K562 (cell line): ENCODE measurements at regions not wholly inside any gene's neighbourhood (a gene's known extent, or its start where the extent isn't known, plus 50 kb on each side); places are given as distances from the start of the nearest gene placed in this dataset.

Experiments used
- ATAC-seq: fragments of 200-7000 bp; cut with Tn5 transposase; 3 replicates; pipeline ENCODE4 v1.9.1; 2020; ENCODE audit warnings: moderate library complexity
- BruUV-seq: library from RNA; stranded (reverse); fragments of 400-500 nt; replicated peaks from 2 replicates; lab custom pipeline; 2021; lab: Mats Ljungman, UMichigan
- CTCF ChIA-PET: fragments of 300-600 bp; formaldehyde crosslinking; extraction: SDS; loops from one replicate; lab custom pipeline; 2021; ENCODE audit warnings: low intra/inter-chr PET ratio; lab: Yijun Ruan, JAX
- POLR2A ChIA-PET: fragments of 300-600, 350-650 bp; sonication (Branson Sonifier 250); formaldehyde crosslinking; extraction: SDS; loops from one replicate; lab custom pipeline; 2021; ENCODE audit warnings: antibody characterized with exemption, inconsistent platforms; lab: Yijun Ruan, JAX
- DNase-seq, 4 experiments: peaks; one replicate each; pipeline versions ENCODE4 v3.0.0 to v3.0.0-alpha.2; 2011 to 2018; ENCODE audit warnings: low spot score in 3 of 4, mixed read lengths in 3 of 4; ENCODE audit errors: extremely low read depth in 1 of 4
- FAIRE-seq: peaks from 2 replicates; lab custom pipeline; 2011; peaks lifted over from hg19 to GRCh38; lab: Jason Lieb, UNC
- H2AFZ ChIP-seq: 2 replicates; pipeline ENCODE4 v1.6.0; 2011; ENCODE audit warnings: low read depth, low read length, control low read depth, inconsistent platforms
- H3K27ac ChIP-seq: fragments of 200-600 bp; 3 replicates; pipeline ENCODE4 v1.8.0; 2011; ENCODE audit warnings: low read depth, mild to moderate bottlenecking, control low read depth, inconsistent platforms, low read length, moderate library complexity, mixed read lengths; ENCODE audit errors: extremely low read depth
- H3K27me3 ChIP-seq, 2 experiments: fragments of 300-600 bp in 1 of 2; 2 replicates in 1 of 2; 3 replicates in 1 of 2; pipeline versions ENCODE4 v1.6.0 to v1.8.0; 2011; ENCODE audit warnings: inconsistent platforms in 2 of 2, low read length in 2 of 2, mild to moderate bottlenecking in 1 of 2, mixed read lengths in 1 of 2, moderate library complexity in 1 of 2; ENCODE audit not compliant: control insufficient read depth in 2 of 2, insufficient read depth in 2 of 2
- H3K36me3 ChIP-seq: fragments of 300-600 bp; 3 replicates; pipeline ENCODE4 v1.8.0; 2011; ENCODE audit warnings: mild to moderate bottlenecking, low read length, inconsistent platforms; ENCODE audit not compliant: control insufficient read depth, insufficient read depth
- H3K4me1 ChIP-seq, 2 experiments: fragments of 200-600 bp in 1 of 2; replicated peaks in 1 of 2; 2 replicates in 1 of 2; 3 replicates in 1 of 2; pipeline versions ENCODE4 v1.5.1 to v1.8.0; 2011; ENCODE audit warnings: inconsistent platforms in 2 of 2, low read length in 2 of 2, mild to moderate bottlenecking in 1 of 2, mixed read lengths in 1 of 2, moderate library complexity in 1 of 2; ENCODE audit not compliant: control insufficient read depth in 2 of 2, insufficient read depth in 2 of 2
- H3K4me2 ChIP-seq: 2 replicates; pipeline ENCODE4 v1.6.1; 2011; ENCODE audit warnings: low read length, control low read depth, inconsistent platforms, mixed read lengths; ENCODE audit not compliant: insufficient read depth
- H3K4me3 ChIP-seq: fragments of 200-600 bp; sonication (generic), shearing (Covaris generic); 2 replicates; pipeline ENCODE4 v1.5.1; 2016; ENCODE audit warnings: control low read depth, inconsistent platforms
- H3K79me2 ChIP-seq: fragments of 200-600 bp; 3 replicates; pipeline ENCODE4 v1.8.0; 2011; ENCODE audit warnings: low read length, inconsistent platforms; ENCODE audit not compliant: control insufficient read depth, insufficient read depth
- H3K9ac ChIP-seq, 2 experiments: 2 replicates each; pipeline versions ENCODE4 v1.6.0 to v1.6.1; 2011; ENCODE audit warnings: low read depth in 2 of 2, low read length in 2 of 2, control low read depth in 1 of 2, inconsistent platforms in 1 of 2, mild to moderate bottlenecking in 1 of 2, mixed read lengths in 1 of 2; ENCODE audit not compliant: insufficient read depth in 1 of 2
- H3K9me1 ChIP-seq: one replicate; pipeline ENCODE4 v1.6.0; 2011; ENCODE audit warnings: inconsistent platforms, mild to moderate bottlenecking, low read length, moderate library complexity; ENCODE audit not compliant: control insufficient read depth, insufficient read depth
- H3K9me3 ChIP-seq: replicated peaks from 2 replicates; pipeline ENCODE4 v1.5.1; 2011; ENCODE audit warnings: low read depth, low read length, inconsistent platforms; ENCODE audit not compliant: control insufficient read depth, insufficient read depth
- H4K20me1 ChIP-seq: replicated peaks from 2 replicates; pipeline ENCODE4 v1.6.1; 2011; ENCODE audit warnings: low read length, inconsistent platforms, mixed read lengths; ENCODE audit not compliant: control insufficient read depth, insufficient read depth
- FOXK1 ChIP-seq: sonication (generic); formaldehyde crosslinking; IDR thresholded peaks from 2 replicates; pipeline ENCODE4 v1.8.0; 2022; ENCODE audit warnings: missing genetic modification reagents, mild to moderate bottlenecking, borderline replicate concordance
- GATA2 ChIP-seq: sonication (generic); formaldehyde crosslinking; IDR thresholded peaks from 2 replicates; pipeline ENCODE4 v1.4.0; 2020; ENCODE audit warnings: mild to moderate bottlenecking, missing genetic modification reagents
- MEIS2 ChIP-seq: fragments of 450-650 bp; IDR thresholded peaks from 2 replicates; pipeline ENCODE4 v1.6.1; 2014; ENCODE audit warnings: mild to moderate bottlenecking; ENCODE audit not compliant: partially characterized antibody
- PHB2 ChIP-seq: fragments of 450-650 bp; IDR thresholded peaks from 2 replicates; pipeline ENCODE4 v1.6.1; 2017; ENCODE audit warnings: low read depth
- SMARCE1 ChIP-seq: fragments of 450-650 bp; IDR thresholded peaks from 2 replicates; pipeline ENCODE4 v1.7.1; 2016; ENCODE audit warnings: mild to moderate bottlenecking
- SP2 ChIP-seq: IDR thresholded peaks from 2 replicates; pipeline ENCODE4 v1.6.1; 2011; ENCODE audit warnings: mild to moderate bottlenecking, low read depth, low read length, moderate library complexity; ENCODE audit not compliant: poor library complexity, severe bottlenecking; ENCODE audit errors: extremely low read depth
- ZNF589 ChIP-seq: fragments of 200-800 bp; sonication (Bioruptor generic); IDR thresholded peaks from 2 replicates; pipeline ENCODE4 v1.6.1; 2016; ENCODE audit warnings: low read depth, missing genetic modification characterization, missing compliant biosample characterization
- ZNF696 ChIP-seq: fragments of 250-450 bp; sonication (Bioruptor Pico); conservative IDR thresholded peaks from 2 replicates; pipeline ENCODE4 v1.4.0; 2020; ENCODE audit warnings: mild to moderate bottlenecking, moderate library complexity
- WGBS: fragments of 100-300 bp; shearing (Covaris generic); methylation state at CpG from one replicate; pipeline ENCODE4 v1.1.6; 2016; ENCODE audit warnings: low coverage, mixed read lengths; ENCODE audit not compliant: insufficient coverage; ENCODE audit errors: missing lambda C conversion rate; 5-methylcytosine and 5-hydroxymethylcytosine counted together
- in situ Hi-C: fragments of 300-500 bp; cut with MboI; formaldehyde crosslinking; loops from 4 replicates; pipeline ENCODE4 v1.15.0; 2018; ENCODE audit warnings: inconsistent platforms, mixed read lengths
- intact Hi-C: fragments of 100-400 bp; cut with micrococcal nuclease; formaldehyde crosslinking; loops from 2 replicates; pipeline ENCODE4 v1.14.2; 2022
- TF ChIP-seq, protein P1 (sequence below): IDR thresholded peaks from 2 replicates; pipeline ENCODE4 v1.6.1; 2011; ENCODE audit warnings: borderline replicate concordance, low read depth, mild to moderate bottlenecking, moderate library complexity, low read length; ENCODE audit not compliant: insufficient read depth, poor library complexity, severe bottlenecking

DNA sequence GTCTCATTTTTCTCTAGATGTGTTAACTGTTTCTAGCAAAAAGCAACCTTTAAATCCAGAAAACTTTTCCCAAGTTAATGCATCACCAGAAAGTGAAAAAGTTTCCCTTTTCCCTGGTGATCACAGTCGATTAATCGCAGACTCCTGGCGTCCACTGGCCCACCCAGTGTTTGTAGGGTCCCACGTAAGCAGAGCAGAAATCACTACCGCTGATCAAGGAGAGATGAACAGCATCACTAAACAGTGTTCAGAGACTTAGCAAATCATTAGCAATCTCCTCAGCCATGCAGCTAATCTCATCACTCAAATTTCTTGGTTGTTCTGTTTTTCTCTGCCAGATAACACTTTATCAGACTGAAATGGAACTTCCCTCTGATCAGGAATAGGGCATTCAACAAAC is 184.2 kb downstream of the EFNB2 start:
- Histone ChIP-seq H3K27me3 (no peaks in the 10 kb centered on the region), H3K27ac (no peak overlapping the region), H4K20me1 (no peaks in the 10 kb centered on the region), H2AFZ (no peak overlapping the region), H3K79me2 (no peaks in the 10 kb centered on the region), H3K4me3 (no peak overlapping the region), H3K36me3 (no peaks in the 10 kb centered on the region), H3K4me1 (no peaks in the 10 kb centered on the region), H3K9ac (no peak overlapping the region), H3K4me2 (no peak overlapping the region), H3K9me3 (no peaks in the 10 kb centered on the region), H3K9me1 (no peaks in the 10 kb centered on the region)
- intact Hi-C loops (no loop called here), in situ Hi-C loops (no loop called here)
- BruUV-seq, result no TSS peak
- ChIA-PET POLR2A (no interaction called here), CTCF (no interaction called here)
- DNase-seq (no peak), ATAC-seq (no peak), FAIRE-seq (no peak)
- TF ChIP-seq, protein P1, sequence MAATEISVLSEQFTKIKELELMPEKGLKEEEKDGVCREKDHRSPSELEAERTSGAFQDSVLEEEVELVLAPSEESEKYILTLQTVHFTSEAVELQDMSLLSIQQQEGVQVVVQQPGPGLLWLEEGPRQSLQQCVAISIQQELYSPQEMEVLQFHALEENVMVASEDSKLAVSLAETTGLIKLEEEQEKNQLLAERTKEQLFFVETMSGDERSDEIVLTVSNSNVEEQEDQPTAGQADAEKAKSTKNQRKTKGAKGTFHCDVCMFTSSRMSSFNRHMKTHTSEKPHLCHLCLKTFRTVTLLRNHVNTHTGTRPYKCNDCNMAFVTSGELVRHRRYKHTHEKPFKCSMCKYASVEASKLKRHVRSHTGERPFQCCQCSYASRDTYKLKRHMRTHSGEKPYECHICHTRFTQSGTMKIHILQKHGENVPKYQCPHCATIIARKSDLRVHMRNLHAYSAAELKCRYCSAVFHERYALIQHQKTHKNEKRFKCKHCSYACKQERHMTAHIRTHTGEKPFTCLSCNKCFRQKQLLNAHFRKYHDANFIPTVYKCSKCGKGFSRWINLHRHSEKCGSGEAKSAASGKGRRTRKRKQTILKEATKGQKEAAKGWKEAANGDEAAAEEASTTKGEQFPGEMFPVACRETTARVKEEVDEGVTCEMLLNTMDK, result no peak
- TF ChIP-seq PHB2 (no peak), ZNF696 (no peak), FOXK1 (CRISPR knock-in tag) (no peak), MEIS2 (no peak), GATA2 (no peak), ZNF589 (CRISPR knock-in tag) (no peak), SMARCE1 (no peak), SP2 (no peak)
- 0% methylated on average over 3 of the region's 5 CpGs for WGBS
